IMR-90 (cell line): ENCODE measurements at regions not wholly inside any gene's neighbourhood (a gene's known extent, or its start where the extent isn't known, plus 50 kb on each side); places are given as distances from the start of the nearest gene placed in this dataset.

ENCODE experiments used
- ATAC-seq: fragments of 200-7000 bp; cut with Tn5 transposase; 2 replicates; pipeline ENCODE4 v1.9.1; 2020; ENCODE audit warnings: low read depth, mild to moderate bottlenecking, moderate library complexity
- BruUV-seq: library from RNA; stranded (reverse); fragments of 400-500 nt; replicated peaks from 2 replicates; lab custom pipeline; 2021; lab: Mats Ljungman, UMichigan
- CTCF ChIA-PET: fragments of 300-600 bp; formaldehyde crosslinking; extraction: SDS; loops from one replicate; lab custom pipeline; 2021; ENCODE audit warnings: antibody characterized with exemption; lab: Yijun Ruan, JAX
- POLR2A ChIA-PET: fragments of 300-600 bp; sonication (Branson Sonifier 250); formaldehyde crosslinking; loops from one replicate; lab custom pipeline; 2022; ENCODE audit warnings: antibody characterized with exemption; ENCODE audit not compliant: unreplicated experiment; lab: Charles Lee
- DNase-seq: peaks from one replicate; pipeline ENCODE4 v3.0.0; 2013
- H2AFZ ChIP-seq: replicated peaks from 2 replicates; pipeline ENCODE3; 2013; ENCODE audit warnings: low read length, mild to moderate bottlenecking; ENCODE audit not compliant: poor library complexity
- H2AK5ac ChIP-seq: 2 replicates; pipeline ENCODE4 v1.6.1; 2013; ENCODE audit warnings: low read depth, low read length, inconsistent platforms
- H2AK9ac ChIP-seq: replicated peaks from 2 replicates; pipeline ENCODE3; 2013; ENCODE audit warnings: mild to moderate bottlenecking, low read depth, low read length, moderate library complexity; ENCODE audit not compliant: poor library complexity
- H2BK120ac ChIP-seq: 2 replicates; pipeline ENCODE4 v1.6.1; 2013; ENCODE audit warnings: low read depth, low read length, inconsistent platforms
- H2BK15ac ChIP-seq: 3 replicates; pipeline ENCODE4 v1.6.1; 2013; ENCODE audit warnings: low read depth, low read length, inconsistent platforms
- H2BK20ac ChIP-seq: 2 replicates; pipeline ENCODE4 v1.6.1; 2013; ENCODE audit warnings: low read depth, mild to moderate bottlenecking, inconsistent platforms, low read length, moderate library complexity
- H2BK5ac ChIP-seq: 2 replicates; pipeline ENCODE4 v1.6.1; 2013; ENCODE audit warnings: mild to moderate bottlenecking, low read depth, low read length, inconsistent platforms; ENCODE audit not compliant: poor library complexity, severe bottlenecking
- H3K14ac ChIP-seq: replicated peaks from 2 replicates; pipeline ENCODE4 v1.6.1; 2013; ENCODE audit warnings: low read depth, low read length, inconsistent platforms
- H3K18ac ChIP-seq: 2 replicates; pipeline ENCODE4 v1.6.1; 2013; ENCODE audit warnings: low read depth, low read length, control low read depth
- H3K23ac ChIP-seq: 2 replicates; pipeline ENCODE4 v1.6.1; 2013; ENCODE audit warnings: low read depth, low read length, inconsistent platforms
- H3K27ac ChIP-seq: 2 replicates; pipeline ENCODE4 v1.5.1; 2013; ENCODE audit warnings: mild to moderate bottlenecking, control low read depth, low read length; ENCODE audit not compliant: insufficient read depth
- H3K27me3 ChIP-seq: 2 replicates; pipeline ENCODE4 v1.6.1; 2013; ENCODE audit warnings: low read length; ENCODE audit not compliant: control insufficient read depth, insufficient read depth
- H3K36me3 ChIP-seq: 2 replicates; pipeline ENCODE4 v1.6.1; 2013; ENCODE audit warnings: low read length, mixed read lengths; ENCODE audit not compliant: control insufficient read depth, insufficient read depth
- H3K4ac ChIP-seq: 2 replicates; pipeline ENCODE4 v1.6.1; 2013; ENCODE audit warnings: low read depth, low read length, inconsistent platforms
- H3K4me1 ChIP-seq: 2 replicates; pipeline ENCODE4 v1.6.1; 2013; ENCODE audit warnings: low read length, mixed read lengths; ENCODE audit not compliant: control insufficient read depth, insufficient read depth
- H3K4me2 ChIP-seq: 2 replicates; pipeline ENCODE4 v1.6.1; 2013; ENCODE audit warnings: low read depth, mild to moderate bottlenecking, control low read depth, low read length, moderate library complexity
- H3K4me3 ChIP-seq: 2 replicates; pipeline ENCODE4 v1.5.1; 2013; ENCODE audit warnings: low read depth, mild to moderate bottlenecking, control low read depth, low read length, moderate library complexity; ENCODE audit not compliant: insufficient read depth
- H3K56ac ChIP-seq: 2 replicates; pipeline ENCODE4 v1.6.1; 2013; ENCODE audit warnings: low read length, inconsistent platforms; ENCODE audit not compliant: insufficient read depth; ENCODE audit errors: extremely low read depth
- H3K79me1 ChIP-seq, 2 experiments: 2 replicates each; pipeline ENCODE4 v1.6.1; 2013; ENCODE audit warnings: low read length in 2 of 2, inconsistent platforms in 1 of 2, low read depth in 1 of 2
- H3K9ac ChIP-seq: 2 replicates; pipeline ENCODE4 v1.6.1; 2013; ENCODE audit warnings: low read depth, low read length, control low read depth
- H3K9me1 ChIP-seq: 2 replicates; pipeline ENCODE4 v1.6.1; 2013; ENCODE audit warnings: low read length, inconsistent platforms; ENCODE audit not compliant: insufficient read depth
- H3K9me3 ChIP-seq: 2 replicates; pipeline ENCODE4 v1.6.1; 2013; ENCODE audit warnings: low read length; ENCODE audit not compliant: control insufficient read depth, insufficient read depth
- H4K20me1 ChIP-seq: 2 replicates; pipeline ENCODE4 v1.6.1; 2013; ENCODE audit warnings: low read length, inconsistent platforms; ENCODE audit not compliant: insufficient read depth
- H4K5ac ChIP-seq: 2 replicates; pipeline ENCODE4 v1.6.1; 2013; ENCODE audit warnings: mild to moderate bottlenecking, low read depth, low read length, control low read depth
- H4K8ac ChIP-seq, 2 experiments: 2 replicates each; pipeline ENCODE4 v1.6.1; 2013; ENCODE audit warnings: low read depth in 2 of 2, low read length in 2 of 2, control low read depth in 1 of 2, inconsistent platforms in 1 of 2
- H4K91ac ChIP-seq: 2 replicates; pipeline ENCODE4 v1.6.1; 2013; ENCODE audit warnings: low read depth, low read length, inconsistent platforms; ENCODE audit not compliant: insufficient read depth
- NFE2L2 ChIP-seq: fragments of 150-350 bp; IDR thresholded peaks from 2 replicates; pipeline ENCODE4 v1.6.1; 2016; ENCODE audit warnings: low read depth, mild to moderate bottlenecking, low read length
- WGBS, 2 experiments: methylation state at CpG; one replicate each; pipeline versions ENCODE4 v1.1.5 to v1.1.7; 2013; ENCODE audit warnings: missing lambda C conversion rate in 2 of 2; ENCODE audit not compliant: insufficient read length in 1 of 2; ENCODE audit errors: extremely low coverage in 2 of 2; 5-methylcytosine and 5-hydroxymethylcytosine counted together
- dilution Hi-C: fragments of 300-500 bp; cut with HindIII; formaldehyde crosslinking; loops from one replicate; pipeline ENCODE4 v1.14.3; 2018; ENCODE audit warnings: low sequenced_read_pairs; ENCODE audit not compliant: unreplicated experiment
- in situ Hi-C: fragments of 300-500 bp; cut with MboI; formaldehyde crosslinking; loops from 3 replicates; pipeline ENCODE4 v1.14.3; 2019; ENCODE audit warnings: low sequenced_read_pairs, inconsistent platforms, mixed read lengths
- intact Hi-C: fragments of 100-400 bp; cut with micrococcal nuclease; formaldehyde crosslinking; loops from 2 replicates; pipeline ENCODE4 v1.10.0; 2022

DNA sequence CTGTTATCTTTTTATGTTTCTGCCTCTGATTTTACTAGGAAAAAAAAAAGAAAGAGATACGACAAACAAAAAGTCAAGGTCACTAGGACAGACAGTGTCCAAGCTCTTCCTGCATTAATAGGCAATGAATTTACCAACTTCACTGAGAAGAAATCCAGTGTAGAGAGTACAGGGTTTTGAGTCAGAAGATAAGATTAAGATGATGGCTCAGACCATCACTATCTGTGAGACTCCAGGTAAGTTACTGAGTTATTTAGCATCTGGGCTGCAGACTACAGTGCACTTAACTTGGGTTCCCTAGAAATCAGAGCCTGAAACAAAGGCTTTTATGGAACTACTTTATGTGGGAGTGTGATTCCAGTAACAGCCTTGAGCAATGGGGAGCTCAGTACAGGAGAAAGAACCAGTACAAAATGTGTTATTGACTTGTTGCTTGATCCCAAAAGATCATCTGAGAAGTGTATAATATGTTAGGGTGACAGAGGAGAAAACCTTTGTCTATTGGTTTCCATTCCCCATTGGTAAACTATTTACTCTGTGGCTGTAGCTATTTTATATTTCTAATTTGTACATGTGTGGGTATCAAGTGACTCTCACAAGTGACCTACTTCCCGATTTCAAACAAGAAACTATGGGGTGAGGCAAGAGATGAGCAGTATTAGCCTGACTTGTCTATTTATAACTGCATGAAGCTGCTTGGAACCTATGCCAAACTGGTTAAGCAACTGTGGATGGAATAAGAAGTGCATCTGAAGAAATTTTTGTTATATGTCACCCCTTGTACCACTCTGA lies 395.8 kb downstream of the RAB38 start:
- H4K5ac ChIP-seq: no peak overlapping the region
- H3K27ac ChIP-seq: no peak overlapping the region
- no peak overlapping the region for H3K9ac ChIP-seq
- H3K4me1 ChIP-seq: no peaks in the 10 kb centered on the region
- intact Hi-C loops (no loop called here), dilution Hi-C loops (no loop called here), in situ Hi-C loops (no loop called here)
- no peak overlapping the region for H3K56ac ChIP-seq
- no peaks in the 10 kb centered on the region for H4K20me1 ChIP-seq
- H3K18ac ChIP-seq: no peak overlapping the region
- H3K9me1 ChIP-seq: no peaks in the 10 kb centered on the region
- no peak overlapping the region for H3K4me3 ChIP-seq
- no peak overlapping the region for H2BK15ac ChIP-seq
- no peak for DNase-seq
- no peaks in the 10 kb centered on the region for H3K27me3 ChIP-seq
- H3K4ac ChIP-seq: no peak overlapping the region
- no peak overlapping the region for H2BK20ac ChIP-seq
- H2AK5ac ChIP-seq: no peak overlapping the region
- H3K23ac ChIP-seq: no peak overlapping the region
- BruUV-seq: no TSS peak
- no peak overlapping the region for H2AFZ ChIP-seq
- TF ChIP-seq NFE2L2: no peak
- WGBS, 2 experiments: no CpG with 5 or more reads among the region's 2 CpGs
- no peak overlapping the region for H3K4me2 ChIP-seq
- H4K91ac ChIP-seq: no peak overlapping the region
- H3K36me3 ChIP-seq: no peaks in the 10 kb centered on the region
- no peak overlapping the region for H2AK9ac ChIP-seq
- H4K8ac ChIP-seq: no peak overlapping the region
- H2BK5ac ChIP-seq: no peak overlapping the region
- ChIA-PET CTCF (no interaction called here), POLR2A (no interaction called here)
- no peak overlapping the region for H2BK120ac ChIP-seq
- H3K14ac ChIP-seq: no peak overlapping the region
- ATAC-seq: no peak
- H3K9me3 ChIP-seq: no peaks in the 10 kb centered on the region
- H3K79me1 ChIP-seq: no peaks in the 10 kb centered on the region
